ENCODE measurements at regions not wholly inside any gene's neighbourhood (a gene's known extent, or its start where the extent isn't known, plus 50 kb on each side); places are given as distances from the start of the nearest gene placed in this dataset.

DNA sequence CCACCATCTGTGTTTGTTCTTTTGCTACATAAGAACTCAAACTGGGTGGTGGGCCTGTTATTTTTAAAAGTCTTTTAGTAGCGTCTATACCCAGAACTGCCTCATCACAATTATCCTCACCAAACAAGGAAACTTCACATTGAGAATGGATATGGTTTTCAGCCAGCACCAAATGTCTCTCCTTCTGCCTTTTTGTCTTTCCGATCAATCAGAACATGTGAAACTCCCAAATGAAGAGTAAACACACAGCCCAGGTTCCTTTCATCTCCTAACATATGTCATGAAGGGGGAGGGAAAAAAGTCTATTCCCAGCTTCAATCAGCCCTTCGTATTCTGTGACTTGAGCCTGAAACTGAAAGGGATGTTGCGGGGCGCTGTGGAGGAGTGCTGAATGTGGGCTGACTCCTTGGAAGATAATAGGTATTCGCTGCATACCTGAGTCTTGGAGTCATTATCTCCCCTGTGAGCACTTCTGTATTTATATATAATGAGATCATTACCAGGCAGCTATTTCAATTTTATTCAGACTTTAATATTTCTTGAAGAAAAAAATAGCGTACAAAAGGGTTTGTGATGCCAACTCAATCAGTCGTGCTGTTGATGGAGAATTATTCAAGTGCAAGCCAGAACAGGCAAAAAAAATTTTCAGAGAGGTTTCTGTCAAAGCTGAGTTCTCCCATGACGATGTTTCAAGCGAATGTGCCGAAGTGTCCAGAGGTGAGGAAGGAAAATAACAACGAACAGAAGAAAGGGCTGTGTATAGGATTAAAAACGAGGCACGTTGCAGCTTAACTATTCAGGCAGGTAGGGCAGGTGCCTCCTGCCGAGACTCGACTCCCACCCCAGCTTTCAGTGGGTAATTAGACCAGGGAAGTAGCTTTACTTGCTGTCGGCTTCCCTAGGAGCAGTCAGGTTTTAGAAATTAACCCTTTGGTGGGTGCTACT, 163.9 kb upstream of the NOCT start:
- DNase-seq, result peak; percentile 68

DNA sequence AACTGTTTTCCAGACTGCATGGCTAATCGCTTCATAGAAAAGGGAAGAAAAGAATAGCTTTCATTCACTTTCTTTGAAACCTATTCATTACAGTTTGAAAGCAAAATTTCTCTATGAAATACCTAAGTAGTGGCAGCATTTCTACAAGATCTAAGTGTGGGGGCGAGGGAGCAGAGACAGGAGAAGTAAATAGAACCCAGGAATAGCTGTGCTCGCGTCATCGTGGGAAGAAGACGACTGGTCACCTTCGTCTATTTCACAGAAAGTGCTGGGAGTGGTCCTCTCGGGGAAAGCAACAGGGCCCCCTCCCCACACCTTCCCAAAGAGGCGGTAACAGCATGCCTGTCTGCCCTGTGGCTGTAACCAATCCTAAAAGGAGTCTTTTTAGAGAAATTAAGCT, 169.9 kb upstream of the NOCT start:
- DNase-seq, result no peak

DNA sequence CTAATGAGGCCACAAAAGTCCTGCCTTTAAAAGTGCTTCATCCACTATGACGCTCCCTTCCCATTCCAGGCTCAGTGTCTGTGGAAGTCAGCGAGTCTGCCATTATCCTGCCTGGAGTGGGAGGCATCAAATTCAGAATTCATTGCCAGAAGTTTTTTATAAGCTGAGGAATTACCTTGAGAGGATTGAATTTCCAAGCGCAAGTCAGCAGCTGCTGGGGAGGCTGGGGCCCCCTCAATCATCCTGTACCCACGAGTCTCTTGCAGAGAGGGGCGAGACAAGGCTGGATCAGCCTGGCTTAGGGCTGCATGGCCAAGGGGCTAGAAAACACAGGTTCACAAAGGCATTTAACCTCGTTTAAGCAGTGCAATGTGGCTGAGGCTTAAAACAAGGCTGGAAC, 170.5 kb upstream of the NOCT start:
- DNase-seq, result peak; percentile 75

DNA sequence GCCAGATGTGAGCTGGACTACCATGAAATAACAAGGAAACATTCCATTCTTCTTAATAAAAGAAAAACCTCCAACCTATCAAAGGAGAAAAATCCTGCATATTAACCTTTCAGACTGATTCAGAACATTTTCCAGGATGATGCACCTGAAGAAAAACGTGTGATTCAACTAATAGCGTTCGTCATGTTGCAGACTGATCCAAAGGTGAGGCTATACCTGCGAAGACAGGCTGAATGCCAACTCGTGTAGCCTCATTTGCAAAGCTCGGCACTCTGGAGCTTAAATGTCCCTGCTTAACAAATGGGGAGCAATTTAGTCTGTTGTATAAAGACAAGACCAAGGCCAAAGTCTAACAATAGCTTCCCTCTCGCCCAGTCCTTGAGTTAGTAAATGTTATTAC, 172.0 kb upstream of the NOCT start:
- no peak for DNase-seq

DNA sequence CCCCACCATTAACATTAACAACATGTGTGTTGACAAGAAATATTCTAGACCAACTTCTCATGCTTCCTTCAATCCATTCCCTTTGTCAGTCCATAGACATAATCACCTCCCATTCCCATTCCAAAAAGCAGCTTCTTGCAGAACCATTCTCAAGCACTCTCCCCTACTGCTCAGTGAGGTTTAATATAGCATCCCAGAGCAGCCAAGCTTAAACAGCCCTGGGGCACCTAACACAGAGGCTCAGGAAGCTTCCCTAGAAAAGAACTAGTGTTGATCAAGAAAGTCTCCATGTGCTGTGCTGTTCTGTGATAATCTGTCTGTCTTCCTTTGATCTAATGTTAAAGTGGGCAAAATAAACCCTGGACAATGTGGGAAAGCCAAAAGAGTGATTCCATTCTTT, 174.2 kb upstream of the NOCT start:
- DNase-seq, result peak; percentile 27

DNA sequence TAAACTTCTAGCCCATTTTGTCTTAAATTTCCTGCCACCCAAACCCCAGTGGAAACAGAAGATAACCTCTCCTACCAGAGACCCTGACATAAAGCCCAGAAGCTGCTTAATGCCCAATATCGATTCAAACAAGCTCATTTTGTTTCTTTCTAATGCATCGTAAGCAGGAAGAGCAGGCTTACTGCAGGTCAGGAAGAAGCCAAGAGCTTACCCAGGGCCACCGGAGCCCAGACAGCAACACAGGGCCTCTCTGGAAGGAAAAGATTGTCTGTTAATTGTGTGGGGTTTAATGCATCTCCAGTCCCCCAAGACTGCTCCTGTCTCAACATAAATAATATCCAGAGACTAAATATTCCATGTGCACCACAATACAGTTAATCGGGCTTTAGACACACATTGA, 177.3 kb upstream of the NOCT start:
- DNase-seq, result peak; percentile 87

DNA sequence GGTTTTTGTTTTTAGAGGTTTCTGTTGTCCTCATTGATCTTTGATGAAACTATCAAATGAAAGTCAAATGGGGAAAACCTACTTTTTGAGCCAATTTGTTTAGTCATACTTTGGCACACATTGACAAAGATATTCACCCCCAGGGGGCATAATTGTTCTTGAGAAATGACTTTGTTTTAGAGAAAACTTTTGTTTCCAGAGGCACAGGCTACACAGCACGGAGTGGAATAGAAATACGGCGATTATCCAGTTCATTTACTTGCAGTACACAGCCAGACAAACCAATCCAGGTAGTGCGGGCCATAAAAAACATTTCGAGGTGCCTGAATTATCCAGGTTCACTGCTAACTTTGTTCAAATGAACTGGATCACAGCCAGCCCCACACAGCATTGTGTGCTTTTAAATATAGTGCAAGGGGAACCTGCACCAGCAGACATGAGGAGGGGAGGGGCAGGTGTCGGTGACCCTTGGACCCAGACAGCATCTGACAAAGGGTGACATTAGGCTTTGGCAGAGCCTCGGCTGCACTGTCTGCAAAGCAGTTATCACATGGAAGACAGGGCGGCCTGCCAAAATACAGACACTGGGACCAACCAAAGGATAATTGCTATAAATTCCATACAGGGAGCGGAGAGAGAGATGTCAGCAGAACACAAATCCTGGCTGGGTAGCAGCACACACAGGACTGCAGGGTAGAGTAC, 179.6 kb upstream of the NOCT start:
- no peak for DNase-seq

DNA sequence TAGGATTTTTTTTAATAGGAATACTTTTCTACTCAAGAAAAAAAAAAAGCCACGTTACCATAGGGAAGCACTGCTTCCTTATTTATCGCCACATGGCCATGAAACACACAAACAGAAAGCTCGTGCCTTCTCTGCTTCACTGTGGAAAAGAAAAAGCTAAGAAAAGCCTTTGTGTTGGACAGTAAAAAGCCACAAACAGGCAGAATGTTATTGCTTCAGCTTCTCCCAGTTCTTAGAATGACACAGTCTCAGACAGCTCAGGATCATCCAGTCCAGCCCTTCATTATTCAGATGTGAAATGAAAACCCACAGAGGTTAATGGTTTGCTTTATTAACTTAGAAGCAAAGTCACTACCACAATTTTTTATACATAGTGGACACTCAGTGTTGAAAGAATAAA, 181.6 kb upstream of the NOCT start:
- no peak for DNase-seq

DNA sequence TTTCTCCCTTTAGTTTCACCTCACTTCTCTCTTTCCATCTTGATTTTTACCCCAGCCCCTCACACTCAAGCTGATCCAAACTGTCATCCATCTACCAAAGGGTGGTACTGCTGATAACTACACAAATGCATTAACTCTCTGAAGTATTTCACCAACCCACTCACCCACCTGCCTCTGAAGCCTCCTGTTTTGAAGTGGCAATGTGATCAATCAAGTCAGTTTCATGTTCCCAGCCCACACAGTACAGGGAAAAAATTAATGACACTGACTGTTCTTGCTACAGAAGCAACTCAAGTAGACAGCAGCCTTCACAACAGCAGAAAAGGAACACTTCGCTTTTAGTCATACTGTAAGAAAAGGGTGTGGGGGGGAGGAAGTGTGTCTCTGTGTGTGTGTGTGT, 183.0 kb upstream of the NOCT start:
- DNase-seq, result no peak

DNA sequence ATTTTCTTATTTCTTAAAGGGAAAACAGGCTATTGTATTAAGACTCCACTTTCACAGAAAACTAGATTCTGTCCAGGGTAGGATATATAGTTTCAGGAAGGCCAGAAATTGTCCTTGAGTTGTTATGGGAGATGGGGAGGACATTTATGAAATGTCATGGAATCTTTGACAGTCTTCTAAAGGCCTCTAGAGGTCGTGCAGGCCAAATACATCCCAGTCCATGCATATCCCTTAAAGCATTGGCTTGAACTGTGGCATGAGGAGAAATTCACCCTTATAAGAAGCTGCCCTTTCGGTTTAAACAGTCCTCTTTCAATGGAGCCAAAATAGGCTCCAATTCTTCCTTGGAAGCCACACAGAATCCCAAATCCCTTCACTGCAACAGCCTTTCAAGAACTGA, 183.6 kb upstream of the NOCT start:
- no peak for DNase-seq

DNA sequence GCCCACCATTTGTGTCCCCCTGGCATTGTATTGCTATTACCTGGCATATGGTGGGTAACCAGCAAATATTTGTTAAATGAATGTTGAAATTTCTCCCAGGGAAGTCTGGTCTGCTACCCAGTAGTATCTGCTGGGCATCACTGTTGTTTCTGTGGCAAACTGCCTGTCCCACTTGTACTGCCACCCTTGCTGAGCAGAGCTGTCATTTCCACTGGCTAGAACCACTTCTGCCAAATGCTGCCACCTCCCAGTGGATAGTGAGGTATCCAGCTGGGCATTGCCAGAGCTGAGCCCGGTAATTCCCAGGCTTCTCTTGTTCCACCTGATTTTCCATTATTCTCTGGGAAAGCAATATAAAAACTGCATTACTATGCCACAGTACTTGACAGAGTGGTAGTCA, 186.7 kb upstream of the NOCT start:
- DNase-seq, result no peak

DNA sequence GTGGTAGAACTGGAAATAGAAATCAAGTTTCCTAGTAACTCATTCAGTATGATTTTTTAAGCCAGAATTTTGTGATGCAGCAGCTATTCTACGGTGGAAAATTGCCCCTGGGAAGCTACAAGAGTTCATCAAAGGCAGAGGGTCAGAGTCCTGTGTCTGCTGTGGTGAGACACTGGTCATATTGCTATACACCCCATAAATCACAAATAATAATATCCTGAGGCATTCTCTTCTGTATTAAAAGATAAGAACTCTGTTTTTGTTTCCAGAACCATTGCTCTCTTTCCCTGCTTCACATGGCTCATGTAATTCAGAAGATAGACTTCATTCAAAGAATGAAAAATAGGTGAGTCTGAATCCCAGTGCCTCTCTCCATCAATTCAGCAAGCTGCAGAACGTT, 188.8 kb upstream of the NOCT start:
- no peak for DNase-seq

DNA sequence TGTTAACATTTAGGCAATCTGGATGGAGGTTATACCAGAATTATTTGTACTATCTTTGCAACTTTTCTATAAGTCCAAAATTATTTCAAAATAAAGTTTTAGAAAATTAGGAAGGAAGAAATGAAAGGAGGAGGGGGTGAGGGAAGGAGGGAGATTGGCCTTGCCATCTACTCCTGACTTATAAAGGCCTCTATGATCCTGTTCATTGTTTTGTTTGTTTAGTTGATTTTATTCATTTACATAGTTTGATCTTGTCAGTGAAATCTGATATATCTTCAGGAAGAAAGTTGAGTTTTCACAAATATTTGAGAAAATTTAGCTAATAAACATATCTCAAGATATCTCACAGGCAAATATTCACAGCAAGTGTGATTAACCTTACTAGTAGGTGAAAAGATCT, 189.3 kb upstream of the NOCT start:
- no peak for DNase-seq

DNA sequence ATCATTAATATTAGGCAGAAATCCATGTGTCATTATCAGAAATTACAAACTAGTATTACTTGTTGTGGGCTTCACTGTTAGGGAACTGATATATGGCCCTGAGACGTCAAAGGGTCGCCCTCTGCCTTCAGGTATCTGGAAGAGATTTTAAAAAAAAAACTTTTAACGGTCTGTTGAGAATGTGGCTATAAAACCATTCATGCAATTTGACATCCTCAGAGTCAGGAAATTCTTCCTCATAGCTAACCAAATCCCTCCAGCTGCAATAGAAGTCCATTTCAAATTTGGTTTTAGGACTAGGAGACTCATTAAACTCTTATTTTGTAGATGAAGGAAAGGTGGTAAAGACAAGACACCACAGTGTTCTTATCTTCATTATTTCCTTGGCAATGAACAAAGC, 194.2 kb upstream of the NOCT start:
- DNase-seq, result no peak

DNA sequence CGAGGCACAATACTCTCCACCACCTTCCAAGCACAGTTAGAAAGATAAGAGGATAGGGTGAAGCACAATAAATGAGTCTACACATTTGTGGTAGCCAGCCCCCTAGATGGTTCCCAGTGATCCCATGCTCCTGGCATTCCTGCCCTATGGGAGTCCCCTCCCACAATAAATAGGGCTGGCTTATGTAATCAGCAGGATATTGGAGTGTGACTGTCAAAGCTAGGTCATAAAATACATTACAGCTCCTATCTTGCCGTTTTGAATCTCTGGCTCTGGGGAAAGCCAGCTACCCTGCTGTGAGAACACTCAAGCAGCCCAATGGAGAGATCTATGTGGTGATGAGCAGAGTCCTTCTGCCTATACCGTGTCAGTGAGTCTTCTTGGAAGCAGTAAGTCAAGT, 198.7 kb upstream of the NOCT start:
- no peak for DNase-seq

DNA sequence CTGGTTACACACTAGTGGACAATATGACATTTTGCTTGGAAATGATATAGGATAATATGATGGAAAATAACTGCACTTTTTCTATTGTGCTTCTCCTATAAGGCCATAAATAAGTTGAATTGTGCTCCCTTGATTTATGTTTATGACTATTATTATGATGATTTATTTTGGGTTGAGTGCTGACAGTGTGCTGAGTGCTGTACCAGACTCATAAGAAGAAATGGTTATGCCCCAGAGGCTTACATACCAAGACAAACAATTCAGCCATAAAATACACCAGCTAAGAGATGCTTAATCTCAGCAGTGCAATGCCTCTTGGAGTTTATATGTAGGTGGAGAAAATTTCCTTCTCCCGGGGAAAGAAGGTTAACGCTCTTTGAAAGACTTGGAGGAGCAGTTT, 199.8 kb upstream of the NOCT start:
- no peak for DNase-seq

DNA sequence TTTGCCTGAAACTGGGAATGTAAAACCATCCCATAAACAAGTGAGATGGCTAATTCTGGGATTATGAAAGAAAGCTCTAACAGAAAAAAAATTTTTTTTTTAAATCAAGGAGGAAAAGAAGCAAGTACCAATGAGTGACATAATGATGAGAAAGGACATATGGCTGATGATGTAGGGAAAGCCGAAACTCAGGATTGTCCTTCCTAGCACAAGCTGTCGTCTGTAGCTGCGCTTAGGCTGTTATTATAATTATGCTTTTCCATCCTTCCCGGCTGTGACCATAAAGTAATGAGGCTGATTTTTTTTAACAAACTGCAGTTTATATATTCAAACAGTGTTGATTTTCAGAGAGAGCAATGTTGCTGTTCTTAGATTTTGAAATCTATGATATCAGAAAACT, 209.8 kb upstream of the NOCT start:
- peak; percentile 43 for DNase-seq

DNA sequence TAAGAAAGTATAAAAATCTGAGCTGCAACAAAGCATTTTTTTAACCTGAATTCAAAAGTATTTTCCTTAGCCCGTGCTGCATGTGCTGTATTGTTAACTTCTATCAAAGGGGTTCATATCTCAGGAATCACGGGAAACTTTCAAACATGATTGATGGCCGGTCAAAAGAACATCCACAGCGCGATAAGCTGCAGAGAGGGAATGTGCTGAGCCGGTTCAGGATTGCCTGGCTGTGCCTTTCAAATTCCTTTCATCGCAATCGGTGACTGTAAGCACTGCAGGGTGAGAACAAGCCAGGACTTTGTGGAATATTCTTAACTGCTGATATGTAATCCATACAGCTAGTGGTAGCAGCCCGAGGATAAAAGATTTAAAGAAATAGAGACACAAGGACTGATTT, 210.9 kb upstream of the NOCT start:
- DNase-seq, result peak; percentile 52

DNA sequence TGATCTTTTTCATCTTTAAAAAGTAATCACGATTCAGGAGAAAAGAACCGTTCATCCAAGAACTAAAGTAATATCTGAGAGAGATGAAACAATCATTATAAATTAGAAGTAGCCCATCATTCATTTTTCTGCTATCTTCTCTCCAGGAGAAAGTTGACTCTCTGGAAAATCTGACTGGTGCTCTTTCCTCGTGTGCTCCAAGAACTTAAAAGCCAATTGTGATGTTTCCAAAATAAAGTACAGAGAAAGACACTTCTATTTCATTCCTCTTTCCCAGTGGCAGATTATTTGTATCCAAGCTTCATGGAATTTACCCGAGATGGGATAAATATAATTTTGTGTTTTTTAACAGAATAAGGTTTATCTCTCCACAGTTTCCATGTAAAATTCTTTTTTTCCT, 212.5 kb upstream of the NOCT start:
- no peak for DNase-seq

DNA sequence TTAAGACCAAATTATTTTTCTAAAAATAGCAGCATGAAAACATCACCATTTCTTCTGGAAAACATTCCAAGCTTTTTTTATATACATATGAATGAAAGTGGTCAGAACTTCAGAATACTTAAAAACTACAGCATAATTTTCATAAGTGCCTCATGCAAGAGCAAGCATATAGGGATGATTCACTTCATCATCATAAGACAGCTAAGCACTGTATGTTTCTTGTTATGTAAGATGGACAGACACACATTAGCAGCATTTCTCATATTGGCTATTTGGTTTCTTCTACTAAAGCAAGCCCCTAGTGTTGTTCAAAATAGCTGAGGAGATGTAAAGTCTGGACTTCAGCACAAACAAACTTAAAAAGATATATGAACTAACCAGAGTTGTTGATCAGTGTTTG, 213.1 kb upstream of the NOCT start:
- no peak for DNase-seq

DNA sequence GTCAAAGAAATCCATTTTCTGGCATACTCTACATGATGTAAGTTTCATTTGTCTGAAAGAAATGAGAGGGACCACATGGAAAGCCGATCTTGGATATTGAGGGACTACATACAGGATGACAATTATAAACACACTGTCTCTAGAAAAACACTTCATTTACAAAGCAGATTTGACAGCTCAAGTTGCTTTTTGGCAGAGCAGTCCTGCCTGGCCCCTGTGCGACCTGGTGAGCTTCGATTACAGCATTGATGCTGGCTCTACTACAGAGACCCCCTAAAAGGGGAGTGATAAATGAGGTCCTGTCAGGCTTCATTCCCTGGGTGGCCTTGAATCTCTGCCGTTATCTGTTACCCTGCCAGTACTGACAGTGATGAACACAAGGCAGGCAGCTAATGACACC, 215.2 kb upstream of the NOCT start:
- no peak for DNase-seq

DNA sequence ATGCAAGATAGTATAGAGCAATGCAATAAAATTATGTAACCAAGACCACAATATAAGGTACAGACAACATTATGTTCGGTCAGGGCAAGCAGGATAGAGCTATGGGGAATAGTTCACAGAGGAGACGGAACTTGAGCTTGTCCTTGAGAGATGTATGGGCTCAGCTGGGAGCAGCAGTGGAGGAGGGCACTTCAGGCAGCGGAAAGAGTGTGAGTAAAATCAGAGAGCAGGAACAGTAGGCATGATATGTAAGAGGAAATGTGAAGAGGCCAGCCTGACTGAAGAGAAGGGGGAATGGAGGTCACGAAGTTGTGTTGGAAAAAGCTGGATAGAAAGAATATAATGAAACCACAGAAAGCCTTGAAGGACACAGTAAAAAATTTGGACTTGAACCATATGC, 217.2 kb upstream of the NOCT start:
- no peak for DNase-seq

DNA sequence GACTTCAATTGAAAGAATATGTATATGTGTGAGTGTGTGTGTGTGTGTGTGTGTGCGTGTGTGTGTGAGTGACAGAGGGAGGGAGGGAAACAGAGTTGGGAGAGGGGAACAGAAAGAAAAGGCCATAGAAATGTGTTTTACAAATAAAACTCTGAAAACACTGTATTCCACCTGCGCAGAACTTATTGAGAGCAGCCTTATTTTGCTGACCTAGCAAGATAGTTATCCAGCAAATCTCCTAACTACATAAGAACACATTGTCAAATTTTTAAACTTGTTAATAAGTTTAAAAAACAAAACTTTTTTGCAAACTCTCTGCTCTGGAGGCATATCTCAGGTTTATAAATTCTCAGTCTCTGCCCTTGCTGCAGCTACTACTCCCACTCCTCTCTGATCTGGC, 217.9 kb upstream of the NOCT start:
- no peak for DNase-seq

DNA sequence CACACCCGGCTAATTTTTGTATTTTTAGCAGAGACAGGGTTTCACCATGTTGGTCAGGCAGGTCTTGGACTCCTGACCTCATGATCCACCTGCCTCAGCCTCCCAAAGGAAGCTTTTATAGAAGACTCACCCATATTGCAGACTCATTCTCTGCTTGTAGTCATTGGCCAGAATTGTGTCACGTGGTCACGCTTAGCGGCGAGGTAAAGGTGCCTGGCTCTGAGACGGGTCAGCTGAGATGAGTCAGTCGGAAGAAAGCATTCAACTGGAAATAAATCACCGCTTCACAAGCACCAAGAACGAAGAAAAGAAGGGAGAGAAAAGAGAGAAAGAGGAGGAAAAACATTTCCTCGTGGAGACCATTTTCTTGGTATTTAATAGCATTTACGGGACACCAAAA, 218.8 kb upstream of the NOCT start:
- DNase-seq, result no peak

Measured in NCI-H82 (cell line).